GM18508 (cell line): ENCODE measurements at regions not wholly inside any gene's neighbourhood (a gene's known extent, or its start where the extent isn't known, plus 50 kb on each side); places are given as distances from the start of the nearest gene placed in this dataset.
A peak's percentile ranks its signal among the peaks of the same experiment; 100 is the strongest.

Source experiments
- ATAC-seq: cut with Tn5 transposase; IDR thresholded peaks from one replicate; pipeline ENCODE4 v1.9.1; 2021; ENCODE audit warnings: moderate number of reproducible peaks; ENCODE audit not compliant: insufficient read depth, unreplicated experiment

- no peak for ATAC-seq
These were observed 676.6 kb upstream of the CCDC179 start for GRCh38 chr11:23536907-23537306.

DNA sequence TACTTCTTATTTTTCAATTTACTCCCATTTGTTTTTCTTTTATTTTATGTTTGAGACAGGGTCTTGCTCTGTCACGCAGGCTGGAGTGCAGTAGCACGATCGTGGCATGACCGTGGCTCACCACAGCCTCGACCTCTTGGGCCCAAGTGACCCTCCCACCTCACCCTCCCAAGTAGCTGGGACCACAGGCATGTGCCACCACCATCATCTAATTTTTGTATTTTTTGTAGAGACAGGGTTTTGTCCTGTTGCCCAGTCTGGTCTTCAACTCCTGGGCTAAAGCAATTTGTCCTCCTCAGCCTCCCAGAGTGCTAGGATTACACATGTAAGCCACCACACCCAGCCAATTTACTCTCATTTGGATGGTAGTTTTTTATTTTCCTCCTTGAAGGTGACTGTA, 679.3 kb upstream of the CCDC179 start:
- no peak for ATAC-seq

DNA sequence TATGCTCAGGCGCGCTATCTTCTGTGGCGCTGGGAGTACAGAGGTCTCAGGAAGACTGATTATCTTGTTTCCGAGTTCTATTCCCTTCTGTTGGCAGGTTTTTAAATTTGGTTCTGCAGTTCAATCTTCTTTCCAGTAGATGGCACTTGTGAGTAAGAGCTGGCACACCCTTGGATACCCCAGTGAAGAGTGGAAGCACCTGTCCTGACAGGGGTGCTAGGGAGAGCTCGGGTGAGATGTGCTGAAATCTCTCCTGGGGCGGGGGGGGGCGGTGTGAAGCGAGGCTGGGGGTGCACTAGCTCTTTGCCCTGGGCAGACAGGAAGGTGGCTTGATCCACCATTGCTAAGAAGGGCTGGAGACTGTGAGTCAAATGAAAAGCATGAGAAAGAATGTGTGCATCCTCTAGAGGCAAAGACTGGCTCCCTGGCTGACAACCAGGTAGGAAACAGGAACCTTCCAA, 679.9 kb upstream of the CCDC179 start:
- ATAC-seq: peak; percentile 88

DNA sequence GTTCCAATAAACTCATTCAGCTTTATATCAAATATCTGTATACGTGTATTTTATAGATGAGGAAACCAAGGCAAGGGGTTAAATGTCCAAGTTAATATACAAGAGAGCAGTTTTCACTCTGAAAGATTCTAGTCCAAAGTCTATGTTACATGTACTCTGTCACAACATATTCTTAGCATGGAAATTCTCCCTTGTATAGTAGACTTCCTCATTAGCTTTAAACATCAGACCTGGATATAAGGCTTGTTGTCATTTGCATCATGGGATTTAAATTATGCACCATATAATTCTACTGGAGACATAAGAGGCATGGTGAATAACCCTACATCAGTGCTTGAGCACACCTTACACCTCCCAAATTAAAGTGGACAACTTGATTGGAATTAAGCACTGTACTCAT, 681.9 kb upstream of the CCDC179 start:
- no peak for ATAC-seq

DNA sequence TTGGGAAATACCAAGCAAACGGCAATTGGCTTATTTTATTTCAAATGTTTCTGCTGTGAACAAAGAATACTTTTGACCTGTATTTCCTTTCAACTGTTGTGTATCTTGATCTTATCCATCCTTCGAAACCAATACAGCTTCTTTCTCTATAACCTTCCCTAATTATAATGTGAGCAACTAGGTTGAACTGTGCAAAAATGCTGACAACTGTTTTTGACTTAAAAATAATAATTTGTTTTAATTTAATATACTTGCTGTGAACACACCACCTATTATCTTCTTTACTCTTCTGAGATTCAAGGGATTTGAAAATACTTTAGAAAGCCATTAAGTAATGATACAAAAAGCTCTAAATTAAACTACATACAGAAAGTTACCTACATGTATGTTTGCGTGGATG, 682.5 kb upstream of the CCDC179 start:
- no peak for ATAC-seq

GRCh38 chr11:23543651-23544222, 683.5 kb upstream of the CCDC179 start:
- ATAC-seq: no peak

DNA sequence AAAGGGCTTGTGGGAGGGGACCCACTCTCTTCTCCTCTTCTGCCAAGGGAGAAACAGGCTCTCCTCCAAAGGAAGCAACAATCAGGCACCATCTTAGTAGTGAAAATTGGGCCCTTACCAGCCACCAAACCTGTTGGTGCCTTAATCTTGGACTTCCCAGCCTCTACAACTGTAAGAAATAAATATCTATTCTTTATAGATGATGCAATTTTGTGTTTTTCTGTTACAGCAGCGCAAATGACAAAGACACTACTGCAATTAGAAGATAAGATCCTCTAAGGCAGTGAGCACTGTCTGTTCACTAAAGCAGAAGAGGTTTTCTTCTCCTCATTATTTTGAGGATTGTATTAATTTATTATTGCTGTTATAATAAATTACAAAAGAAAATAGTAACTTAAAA, 691.4 kb upstream of the CCDC179 start:
- ATAC-seq: no peak

DNA sequence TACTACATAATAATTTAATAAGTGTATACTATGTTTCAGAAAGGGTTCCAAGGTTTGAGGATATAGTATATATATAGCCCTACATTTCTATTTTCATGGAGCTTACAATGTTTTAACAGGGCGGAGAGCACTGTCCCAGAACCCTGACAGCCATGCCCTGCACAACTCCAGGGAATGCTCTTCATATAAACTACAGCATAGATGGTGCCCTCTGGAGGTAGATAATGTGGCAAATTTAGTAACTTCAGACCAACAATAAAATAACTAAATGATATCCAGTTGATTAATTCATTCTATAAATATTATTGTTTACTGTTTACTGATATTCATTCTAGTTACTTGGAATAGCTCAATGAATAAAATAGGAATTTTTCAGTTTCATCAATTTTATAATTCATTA, 693.7 kb upstream of the CCDC179 start:
- no peak for ATAC-seq

DNA sequence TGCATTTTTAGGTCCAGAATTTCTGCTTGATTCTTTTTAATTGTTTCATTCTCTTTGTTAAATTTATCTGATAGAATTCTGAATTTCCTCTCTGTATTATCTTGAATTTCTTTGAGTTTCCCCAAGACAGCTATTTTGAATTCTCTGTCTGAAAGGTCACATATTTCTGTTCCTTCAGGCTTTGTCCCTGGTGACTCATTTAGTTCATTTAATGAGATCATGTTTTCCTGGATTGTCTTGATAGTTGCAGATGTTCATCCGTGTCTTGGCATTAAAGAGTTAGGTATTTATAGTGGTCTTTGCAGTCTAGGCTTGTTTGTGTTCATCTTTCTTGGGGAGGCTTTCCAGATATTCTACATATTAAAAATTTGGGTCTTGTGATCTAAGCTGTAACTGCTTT, 694.8 kb upstream of the CCDC179 start:
- ATAC-seq: no peak

GRCh38 chr11:23556163-23556750, 696.0 kb upstream of the CCDC179 start:
- no peak for ATAC-seq

- no peak for ATAC-seq
These were observed 703.3 kb upstream of the CCDC179 start for GRCh38 chr11:23563591-23563990.

GRCh38 chr11:23564370-23564769, 704.1 kb upstream of the CCDC179 start:
- ATAC-seq: no peak

DNA sequence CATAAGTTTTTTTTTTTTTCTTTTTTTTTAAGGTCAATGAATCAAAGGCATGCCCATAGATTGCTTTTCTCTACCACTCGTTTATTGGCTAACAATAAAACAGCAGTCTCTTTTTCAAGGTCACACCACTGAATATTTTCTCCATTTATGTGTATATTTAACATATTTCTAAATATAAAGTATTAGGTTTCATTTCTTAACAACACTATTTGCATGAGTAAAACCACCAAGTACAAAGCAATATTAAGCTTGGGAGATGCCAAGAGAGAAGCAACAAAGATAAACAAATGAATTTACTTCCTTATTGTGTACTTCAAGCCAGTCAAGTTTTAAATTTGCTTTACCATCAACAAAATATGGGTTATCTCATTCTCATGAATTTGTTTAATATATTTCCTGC, 708.9 kb upstream of the CCDC179 start:
- ATAC-seq: peak; percentile 29

GRCh38 chr11:23569547-23569946, 709.3 kb upstream of the CCDC179 start:
- ATAC-seq: peak; percentile 72

GRCh38 chr11:23570828-23571227, 710.6 kb upstream of the CCDC179 start:
- no peak for ATAC-seq

DNA sequence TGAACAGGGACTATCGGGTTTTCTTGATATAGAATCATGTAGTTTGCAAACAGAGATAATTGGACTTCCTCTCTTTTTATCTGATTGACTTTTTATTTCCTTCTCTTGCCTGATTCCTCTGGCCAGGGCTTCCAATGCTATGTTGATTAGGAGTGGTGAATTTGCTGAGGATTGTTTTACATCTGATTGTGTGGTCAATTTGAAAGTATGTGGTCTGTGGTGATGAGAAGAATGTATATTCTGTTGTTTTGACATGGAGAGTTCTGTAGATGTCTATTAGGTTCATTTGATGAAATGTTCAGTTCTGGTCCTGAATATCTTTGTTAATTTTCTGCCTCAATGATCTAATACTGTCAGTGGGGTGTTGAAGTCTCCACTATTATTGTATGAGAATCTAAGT, 713.2 kb upstream of the CCDC179 start:
- no peak for ATAC-seq

- no peak for ATAC-seq
These were observed 713.9 kb upstream of the CCDC179 start for GRCh38 chr11:23574149-23574548.

GRCh38 chr11:23577296-23577695, 717.0 kb upstream of the CCDC179 start:
- no peak for ATAC-seq

GRCh38 chr11:23585416-23586104, 725.3 kb upstream of the CCDC179 start:
- no peak for ATAC-seq

DNA sequence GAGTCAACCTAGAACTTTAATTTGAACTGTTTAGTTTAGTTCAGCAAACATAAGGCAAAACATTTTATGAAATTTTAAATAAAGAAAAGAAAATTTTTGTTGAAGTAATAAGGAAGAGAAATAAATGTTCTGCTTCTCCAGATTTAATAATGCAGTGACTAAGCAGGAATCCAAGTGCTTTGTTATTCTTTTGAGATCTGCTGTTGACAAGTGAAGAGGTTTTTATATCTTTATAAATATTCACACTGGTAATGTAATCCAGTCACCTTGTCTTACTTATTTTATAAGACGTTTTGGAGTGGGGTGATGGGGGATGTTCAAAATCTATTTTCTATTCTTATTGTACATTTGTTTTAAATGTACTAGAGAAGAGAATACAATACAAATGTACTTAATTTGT, 725.9 kb upstream of the CCDC179 start:
- ATAC-seq: no peak

- no peak for ATAC-seq
These were observed 730.5 kb upstream of the CCDC179 start for GRCh38 chr11:23590596-23591308.
